K562 (cell line): ENCODE measurements at regions not wholly inside any gene's neighbourhood (a gene's known extent, or its start where the extent isn't known, plus 50 kb on each side); places are given as distances from the start of the nearest gene placed in this dataset.

Experiments
- ATAC-seq: fragments of 200-7000 bp; cut with Tn5 transposase; 3 replicates; pipeline ENCODE4 v1.9.1; 2020; ENCODE audit warnings: moderate library complexity
- BruUV-seq: library from RNA; stranded (reverse); fragments of 400-500 nt; replicated peaks from 2 replicates; lab custom pipeline; 2021; lab: Mats Ljungman, UMichigan
- CTCF ChIA-PET: fragments of 300-600 bp; formaldehyde crosslinking; extraction: SDS; loops from one replicate; lab custom pipeline; 2021; ENCODE audit warnings: low intra/inter-chr PET ratio; lab: Yijun Ruan, JAX
- POLR2A ChIA-PET: fragments of 300-600, 350-650 bp; sonication (Branson Sonifier 250); formaldehyde crosslinking; extraction: SDS; loops from one replicate; lab custom pipeline; 2021; ENCODE audit warnings: antibody characterized with exemption, inconsistent platforms; lab: Yijun Ruan, JAX
- DNase-seq, 4 experiments: peaks; one replicate each; pipeline versions ENCODE4 v3.0.0 to v3.0.0-alpha.2; 2011 to 2018; ENCODE audit warnings: low spot score in 3 of 4, mixed read lengths in 3 of 4; ENCODE audit errors: extremely low read depth in 1 of 4
- FAIRE-seq: peaks from 2 replicates; lab custom pipeline; 2011; peaks lifted over from hg19 to GRCh38; lab: Jason Lieb, UNC
- H2AFZ ChIP-seq: 2 replicates; pipeline ENCODE4 v1.6.0; 2011; ENCODE audit warnings: low read depth, low read length, control low read depth, inconsistent platforms
- H3K27ac ChIP-seq: fragments of 200-600 bp; 3 replicates; pipeline ENCODE4 v1.8.0; 2011; ENCODE audit warnings: low read depth, mild to moderate bottlenecking, control low read depth, inconsistent platforms, low read length, moderate library complexity, mixed read lengths; ENCODE audit errors: extremely low read depth
- H3K27me3 ChIP-seq, 2 experiments: fragments of 300-600 bp in 1 of 2; 2 replicates in 1 of 2; 3 replicates in 1 of 2; pipeline versions ENCODE4 v1.6.0 to v1.8.0; 2011; ENCODE audit warnings: inconsistent platforms in 2 of 2, low read length in 2 of 2, mild to moderate bottlenecking in 1 of 2, mixed read lengths in 1 of 2, moderate library complexity in 1 of 2; ENCODE audit not compliant: control insufficient read depth in 2 of 2, insufficient read depth in 2 of 2
- H3K36me3 ChIP-seq: fragments of 300-600 bp; 3 replicates; pipeline ENCODE4 v1.8.0; 2011; ENCODE audit warnings: mild to moderate bottlenecking, low read length, inconsistent platforms; ENCODE audit not compliant: control insufficient read depth, insufficient read depth
- H3K4me1 ChIP-seq, 2 experiments: fragments of 200-600 bp in 1 of 2; replicated peaks in 1 of 2; 2 replicates in 1 of 2; 3 replicates in 1 of 2; pipeline versions ENCODE4 v1.5.1 to v1.8.0; 2011; ENCODE audit warnings: inconsistent platforms in 2 of 2, low read length in 2 of 2, mild to moderate bottlenecking in 1 of 2, mixed read lengths in 1 of 2, moderate library complexity in 1 of 2; ENCODE audit not compliant: control insufficient read depth in 2 of 2, insufficient read depth in 2 of 2
- H3K4me2 ChIP-seq: 2 replicates; pipeline ENCODE4 v1.6.1; 2011; ENCODE audit warnings: low read length, control low read depth, inconsistent platforms, mixed read lengths; ENCODE audit not compliant: insufficient read depth
- H3K4me3 ChIP-seq: fragments of 200-600 bp; sonication (generic), shearing (Covaris generic); 2 replicates; pipeline ENCODE4 v1.5.1; 2016; ENCODE audit warnings: control low read depth, inconsistent platforms
- H3K79me2 ChIP-seq: fragments of 200-600 bp; 3 replicates; pipeline ENCODE4 v1.8.0; 2011; ENCODE audit warnings: low read length, inconsistent platforms; ENCODE audit not compliant: control insufficient read depth, insufficient read depth
- H3K9ac ChIP-seq, 2 experiments: 2 replicates each; pipeline versions ENCODE4 v1.6.0 to v1.6.1; 2011; ENCODE audit warnings: low read depth in 2 of 2, low read length in 2 of 2, control low read depth in 1 of 2, inconsistent platforms in 1 of 2, mild to moderate bottlenecking in 1 of 2, mixed read lengths in 1 of 2; ENCODE audit not compliant: insufficient read depth in 1 of 2
- H3K9me1 ChIP-seq: one replicate; pipeline ENCODE4 v1.6.0; 2011; ENCODE audit warnings: inconsistent platforms, mild to moderate bottlenecking, low read length, moderate library complexity; ENCODE audit not compliant: control insufficient read depth, insufficient read depth
- H3K9me3 ChIP-seq: replicated peaks from 2 replicates; pipeline ENCODE4 v1.5.1; 2011; ENCODE audit warnings: low read depth, low read length, inconsistent platforms; ENCODE audit not compliant: control insufficient read depth, insufficient read depth
- H4K20me1 ChIP-seq: replicated peaks from 2 replicates; pipeline ENCODE4 v1.6.1; 2011; ENCODE audit warnings: low read length, inconsistent platforms, mixed read lengths; ENCODE audit not compliant: control insufficient read depth, insufficient read depth
- ARID1B ChIP-seq: fragments of 450-650 bp; IDR thresholded peaks from 2 replicates; pipeline ENCODE4 v1.6.1; 2016; ENCODE audit warnings: antibody characterized with exemption, mild to moderate bottlenecking, inconsistent platforms
- CREBBP ChIP-seq: IDR thresholded peaks from one replicate; pipeline ENCODE4 v1.6.1; 2012; ENCODE audit warnings: low read depth, mild to moderate bottlenecking, control low read depth, inconsistent platforms, low read length
- CTBP1 ChIP-seq: fragments of 450-650 bp; IDR thresholded peaks from 2 replicates; pipeline ENCODE4 v1.6.1; 2016; ENCODE audit warnings: borderline replicate concordance
- DNMT1 ChIP-seq: fragments of 450-650 bp; IDR thresholded peaks from 2 replicates; pipeline ENCODE4 v1.6.1; 2016; ENCODE audit warnings: antibody characterized with exemption, mild to moderate bottlenecking
- EWSR1 ChIP-seq: fragments of 450-650 bp; IDR thresholded peaks from 2 replicates; pipeline ENCODE4 v1.6.1; 2018; ENCODE audit warnings: borderline replicate concordance, mild to moderate bottlenecking, low read depth, moderate library complexity; ENCODE audit not compliant: partially characterized antibody
- KLF13 ChIP-seq: fragments of 450-650 bp; IDR thresholded peaks from 2 replicates; pipeline ENCODE4 v1.6.1; 2016; ENCODE audit warnings: missing genetic modification characterization, low read depth, mild to moderate bottlenecking, missing compliant biosample characterization, moderate library complexity, borderline replicate concordance
- MTA3 ChIP-seq: fragments of 450-650 bp; formaldehyde crosslinking; IDR thresholded peaks from 2 replicates; pipeline ENCODE4 v1.6.1; 2017; ENCODE audit warnings: mild to moderate bottlenecking, borderline replicate concordance
- NFRKB ChIP-seq: fragments of 450-650 bp; IDR thresholded peaks from 2 replicates; pipeline ENCODE4 v1.6.1; 2016; ENCODE audit warnings: low read depth
- PCBP2 ChIP-seq: fragments of 200-400 bp; formaldehyde crosslinking; IDR thresholded peaks from 2 replicates; pipeline ENCODE4 v1.6.1; 2018; ENCODE audit warnings: low read length, low read depth, mild to moderate bottlenecking, moderate library complexity; ENCODE audit not compliant: poor library complexity, severe bottlenecking
- POLR2A ChIP-seq: fragments of 450-650 bp; conservative IDR thresholded peaks from 2 replicates; pipeline ENCODE4 v1.6.1; 2016
- POLR2AphosphoS5 ChIP-seq: IDR thresholded peaks from 2 replicates; pipeline ENCODE4 v1.6.1; 2011; ENCODE audit warnings: mild to moderate bottlenecking, low read depth, low read length, moderate library complexity; ENCODE audit not compliant: control insufficient read depth, insufficient read depth
- TAF7 ChIP-seq: fragments of 450-650 bp; IDR thresholded peaks from 2 replicates; pipeline ENCODE4 v1.6.1; 2016; ENCODE audit warnings: missing genetic modification characterization, missing compliant biosample characterization
- TAF9B ChIP-seq: fragments of 450-650 bp; IDR thresholded peaks from 2 replicates; pipeline ENCODE4 v1.6.1; 2018; ENCODE audit warnings: mild to moderate bottlenecking; ENCODE audit not compliant: partially characterized antibody
- THAP7 ChIP-seq: fragments of 250-450 bp; sonication (Bioruptor Pico); IDR thresholded peaks from 2 replicates; pipeline ENCODE4 v1.5.0; 2021
- ZBTB8A ChIP-seq: fragments of 450-650 bp; IDR thresholded peaks from 2 replicates; pipeline ENCODE4 v1.6.1; 2018; ENCODE audit warnings: mild to moderate bottlenecking, moderate library complexity; ENCODE audit not compliant: partially characterized antibody
- ZNF445 ChIP-seq: fragments of 250-450 bp; sonication (Bioruptor Pico); IDR thresholded peaks from 2 replicates; pipeline ENCODE4 v1.4.0; 2020; ENCODE audit warnings: low read depth, mild to moderate bottlenecking, moderate library complexity
- ZSCAN29 ChIP-seq: fragments of 450-650 bp; IDR thresholded peaks from 2 replicates; pipeline ENCODE4 v1.6.1; 2017
- WGBS: fragments of 100-300 bp; shearing (Covaris generic); methylation state at CpG from one replicate; pipeline ENCODE4 v1.1.6; 2016; ENCODE audit warnings: low coverage, mixed read lengths; ENCODE audit not compliant: insufficient coverage; ENCODE audit errors: missing lambda C conversion rate; 5-methylcytosine and 5-hydroxymethylcytosine counted together
- in situ Hi-C: fragments of 300-500 bp; cut with MboI; formaldehyde crosslinking; loops from 4 replicates; pipeline ENCODE4 v1.15.0; 2018; ENCODE audit warnings: inconsistent platforms, mixed read lengths
- intact Hi-C: fragments of 100-400 bp; cut with micrococcal nuclease; formaldehyde crosslinking; loops from 2 replicates; pipeline ENCODE4 v1.14.2; 2022
- TF ChIP-seq, protein P1 (sequence below): sonication (generic); formaldehyde crosslinking; IDR thresholded peaks from 2 replicates; pipeline ENCODE4 v1.8.0; 2023; ENCODE audit warnings: mild to moderate bottlenecking, missing genetic modification reagents

- Histone ChIP-seq H3K9me3 (no peaks in the 10 kb centered on the region; the same call in 1 of the 2 replicates), H3K9me1 (no peaks in the 10 kb centered on the region), H3K4me3 (no peak overlapping the region), H3K9ac (no peak overlapping the region), H3K4me2 (no peak overlapping the region), H3K27ac (no peak overlapping the region), H3K4me1 (no peaks in the 10 kb centered on the region), H3K79me2 (no peaks in the 10 kb centered on the region), H2AFZ (no peak overlapping the region), H3K36me3 (no peaks in the 10 kb centered on the region), H3K27me3 (no peaks in the 10 kb centered on the region)
- 0% methylated on average over 1 of the region's 1 CpG for WGBS
- in situ Hi-C loops, result no loop called here
- FAIRE-seq (no peak), DNase-seq (no peak)
- intact Hi-C loops, result no loop called here
- TF ChIP-seq ARID1B (no peak), KLF13 (tag) (no peak), CREBBP (no peak), PCBP2 (no peak), TAF7 (tag) (no peak), CTBP1 (no peak), POLR2AphosphoS5 (no peak), MTA3 (no peak), ZSCAN29 (no peak), POLR2A (no peak), NFRKB (no peak), DNMT1 (no peak), THAP7 (CRISPR knock-in tag) (no peak), TAF9B (no peak), ZBTB8A (no peak), ZNF445 (no peak), EWSR1 (no peak)
- TF ChIP-seq, protein P1, sequence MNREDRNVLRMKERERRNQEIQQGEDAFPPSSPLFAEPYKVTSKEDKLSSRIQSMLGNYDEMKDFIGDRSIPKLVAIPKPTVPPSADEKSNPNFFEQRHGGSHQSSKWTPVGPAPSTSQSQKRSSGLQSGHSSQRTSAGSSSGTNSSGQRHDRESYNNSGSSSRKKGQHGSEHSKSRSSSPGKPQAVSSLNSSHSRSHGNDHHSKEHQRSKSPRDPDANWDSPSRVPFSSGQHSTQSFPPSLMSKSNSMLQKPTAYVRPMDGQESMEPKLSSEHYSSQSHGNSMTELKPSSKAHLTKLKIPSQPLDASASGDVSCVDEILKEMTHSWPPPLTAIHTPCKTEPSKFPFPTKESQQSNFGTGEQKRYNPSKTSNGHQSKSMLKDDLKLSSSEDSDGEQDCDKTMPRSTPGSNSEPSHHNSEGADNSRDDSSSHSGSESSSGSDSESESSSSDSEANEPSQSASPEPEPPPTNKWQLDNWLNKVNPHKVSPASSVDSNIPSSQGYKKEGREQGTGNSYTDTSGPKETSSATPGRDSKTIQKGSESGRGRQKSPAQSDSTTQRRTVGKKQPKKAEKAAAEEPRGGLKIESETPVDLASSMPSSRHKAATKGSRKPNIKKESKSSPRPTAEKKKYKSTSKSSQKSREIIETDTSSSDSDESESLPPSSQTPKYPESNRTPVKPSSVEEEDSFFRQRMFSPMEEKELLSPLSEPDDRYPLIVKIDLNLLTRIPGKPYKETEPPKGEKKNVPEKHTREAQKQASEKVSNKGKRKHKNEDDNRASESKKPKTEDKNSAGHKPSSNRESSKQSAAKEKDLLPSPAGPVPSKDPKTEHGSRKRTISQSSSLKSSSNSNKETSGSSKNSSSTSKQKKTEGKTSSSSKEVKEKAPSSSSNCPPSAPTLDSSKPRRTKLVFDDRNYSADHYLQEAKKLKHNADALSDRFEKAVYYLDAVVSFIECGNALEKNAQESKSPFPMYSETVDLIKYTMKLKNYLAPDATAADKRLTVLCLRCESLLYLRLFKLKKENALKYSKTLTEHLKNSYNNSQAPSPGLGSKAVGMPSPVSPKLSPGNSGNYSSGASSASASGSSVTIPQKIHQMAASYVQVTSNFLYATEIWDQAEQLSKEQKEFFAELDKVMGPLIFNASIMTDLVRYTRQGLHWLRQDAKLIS (CRISPR knock-in tag), result no peak
- TF ChIP-seq, all 486 proteins: peak for 0
- ChIA-PET POLR2A (no interaction called here), CTCF (no interaction called here)
- ATAC-seq, result no peak
- BruUV-seq, result no TSS peak
- no peaks in the 10 kb centered on the region for H4K20me1 ChIP-seq
These were observed 784.4 kb downstream of the DACH1 start for GRCh38 chr13:71082631-71083030.
